A549 (cell line): ENCODE measurements at regions not wholly inside any gene's neighbourhood (a gene's known extent, or its start where the extent isn't known, plus 50 kb on each side); places are given as distances from the start of the nearest gene placed in this dataset.

Experiments
- ATAC-seq, 2 experiments: fragments of 200-7000 bp in 1 of 2; fragments of >200 bp in 1 of 2; cut with Nextera tagmentation in 1 of 2; cut with Tn5 transposase in 1 of 2; 3 replicates each; pipeline versions ENCODE4 v1.8.0 to v1.9.1; 2018 to 2020; ENCODE audit warnings: mild to moderate bottlenecking in 1 of 2, moderate library complexity in 1 of 2
- CTCF ChIA-PET: fragments of 300-600 bp; sonication (Branson Sonifier 250); formaldehyde crosslinking; extraction: SDS; loops from one replicate; lab custom pipeline; 2021; ENCODE audit warnings: antibody characterized with exemption, inconsistent platforms; lab: Yijun Ruan, JAX
- POLR2A ChIA-PET: fragments of 350-600 bp; formaldehyde crosslinking; extraction: SDS; loops from one replicate; lab custom pipeline; 2021; ENCODE audit warnings: antibody characterized with exemption, inconsistent platforms; lab: Yijun Ruan, JAX
- DNase-seq, 2 experiments: peaks; one replicate each; pipeline versions ENCODE4 v3.0.0 to v3.0.0-alpha.2; 2011 to 2016; ENCODE audit warnings: low read depth in 1 of 2, low spot score in 1 of 2
- FAIRE-seq: peaks from 2 replicates; lab custom pipeline; 2011; peaks lifted over from hg19 to GRCh38; lab: Jason Lieb, UNC
- H3K27ac ChIP-seq, 2 experiments: fragments of >200 bp; sonication (Bioruptor Twin); formaldehyde crosslinking; 3 replicates each; pipeline ENCODE4 v1.5.1; 2016 to 2017
- H3K4me1 ChIP-seq: fragments of >200 bp; sonication (Bioruptor Twin); formaldehyde crosslinking; 3 replicates; pipeline ENCODE4 v1.6.1; 2016
- H3K4me2 ChIP-seq: fragments of >200 bp; sonication (Bioruptor Twin); formaldehyde crosslinking; 3 replicates; pipeline ENCODE4 v1.6.1; 2016
- H3K4me3 ChIP-seq: fragments of >200 bp; sonication (Bioruptor Twin); formaldehyde crosslinking; 3 replicates; pipeline ENCODE4 v1.5.1; 2016
- H3K9me3 ChIP-seq: fragments of >200 bp; sonication (Bioruptor Twin); formaldehyde crosslinking; 3 replicates; pipeline ENCODE4 v1.6.1; 2016
- CHD4 ChIP-seq: fragments of 200-600 bp; sonication (generic); IDR thresholded peaks from 2 replicates; pipeline ENCODE4 v1.6.1; 2016; ENCODE audit warnings: antibody characterized with exemption, mild to moderate bottlenecking, borderline replicate concordance
- EHF ChIP-seq: fragments of 250-450 bp; sonication (Bioruptor Pico); IDR thresholded peaks from 2 replicates; pipeline ENCODE4 v1.5.0; 2020; ENCODE audit warnings: mild to moderate bottlenecking
- EHMT2 ChIP-seq: fragments of 200-600 bp; sonication (generic); IDR thresholded peaks from 2 replicates; pipeline ENCODE4 v1.6.1; 2016; ENCODE audit warnings: antibody characterized with exemption, low read depth, mild to moderate bottlenecking, moderate library complexity
- ESRRA ChIP-seq: fragments of 150-350 bp; IDR thresholded peaks from 2 replicates; pipeline ENCODE4 v1.6.1; 2014; ENCODE audit warnings: mild to moderate bottlenecking, low read length, borderline replicate concordance
- FOSB ChIP-seq: fragments of 250-450 bp; sonication (Bioruptor Pico); IDR thresholded peaks from 2 replicates; pipeline ENCODE4 v1.5.0; 2020; ENCODE audit warnings: mild to moderate bottlenecking, moderate library complexity
- FOSL2 ChIP-seq, 2 experiments: fragments of 450-650 bp in 1 of 2; fragments of >200 bp in 1 of 2; sonication (Bioruptor Twin) in 1 of 2; formaldehyde crosslinking; IDR thresholded peaks; 2 replicates each; pipeline versions ENCODE4 v1.5.0 to v1.6.1; 2016 to 2020; ENCODE audit warnings: mild to moderate bottlenecking in 1 of 2, moderate library complexity in 1 of 2
- HEYL ChIP-seq: fragments of 250-450 bp; sonication (Bioruptor Pico); IDR thresholded peaks from 2 replicates; pipeline ENCODE4 v1.8.0; 2021; ENCODE audit warnings: mild to moderate bottlenecking, moderate library complexity
- HOXB13 ChIP-seq: fragments of 250-450 bp; sonication (Bioruptor Pico); IDR thresholded peaks from 2 replicates; pipeline ENCODE4 v1.5.0; 2020; ENCODE audit warnings: low read depth, mild to moderate bottlenecking, moderate library complexity
- HOXB5 ChIP-seq: fragments of 250-450 bp; sonication (Bioruptor Pico); IDR thresholded peaks from 2 replicates; pipeline ENCODE4 v1.5.0; 2020; ENCODE audit warnings: mild to moderate bottlenecking, moderate library complexity
- PHF8 ChIP-seq: fragments of 200-600 bp; sonication (generic); IDR thresholded peaks from 2 replicates; pipeline ENCODE4 v1.6.1; 2016; ENCODE audit warnings: low read depth, mild to moderate bottlenecking, antibody characterized with exemption, moderate library complexity, borderline replicate concordance
- POLR2A ChIP-seq: IDR thresholded peaks from 2 replicates; pipeline ENCODE4 v1.6.1; 2012; ENCODE audit warnings: mild to moderate bottlenecking, low read length
- RAD21 ChIP-seq, 2 experiments: fragments of >200 bp in 1 of 2; sonication (Bioruptor Twin) in 1 of 2; formaldehyde crosslinking in 1 of 2; IDR thresholded peaks in 1 of 2; conservative IDR thresholded peaks in 1 of 2; 2 replicates in 1 of 2; 3 replicates in 1 of 2; pipeline ENCODE4 v1.6.1; 2012 to 2018; ENCODE audit warnings: inconsistent platforms in 1 of 2
- SMC3 ChIP-seq: fragments of >200 bp; sonication (Bioruptor Twin); formaldehyde crosslinking; IDR thresholded peaks from 3 replicates; pipeline ENCODE4 v1.6.1; 2018; ENCODE audit warnings: inconsistent platforms
- SREBF2 ChIP-seq: fragments of 450-650 bp; IDR thresholded peaks from 2 replicates; pipeline ENCODE4 v1.6.1; 2014; ENCODE audit warnings: mild to moderate bottlenecking, moderate library complexity
- ZC3H11A ChIP-seq: fragments of 450-650 bp; IDR thresholded peaks from 2 replicates; pipeline ENCODE4 v1.6.1; 2014; ENCODE audit warnings: antibody characterized with exemption, mild to moderate bottlenecking
- ZFP36 ChIP-seq: fragments of 450-650 bp; IDR thresholded peaks from 2 replicates; pipeline ENCODE4 v1.6.1; 2014; ENCODE audit warnings: borderline replicate concordance; ENCODE audit not compliant: partially characterized antibody
- WGBS: methylation state at CpG from one replicate; pipeline ENCODE4 v1.1.6; 2017; ENCODE audit errors: missing lambda C conversion rate; 5-methylcytosine and 5-hydroxymethylcytosine counted together
- TF ChIP-seq, protein P1 (sequence below): IDR thresholded peaks from 2 replicates; pipeline ENCODE4 v1.6.1; 2012; ENCODE audit warnings: low read depth, borderline replicate concordance
- TF ChIP-seq, protein P2 (sequence below): fragments of >200 bp; sonication (Bioruptor Twin); formaldehyde crosslinking; IDR thresholded peaks from 2 replicates; pipeline ENCODE4 v1.6.1; 2016
- TF ChIP-seq, protein P3 (sequence below): IDR thresholded peaks from 2 replicates; pipeline ENCODE4 v1.6.1; 2012
- TF ChIP-seq, protein P4 (sequence below): fragments of >200 bp; sonication (Bioruptor Twin); formaldehyde crosslinking; IDR thresholded peaks from 3 replicates; pipeline ENCODE4 v1.5.1; 2016
- TF ChIP-seq, protein P5 (sequence below): fragments of 200-600 bp; sonication (generic); IDR thresholded peaks from 2 replicates; pipeline ENCODE4 v1.6.1; 2016; ENCODE audit warnings: antibody characterized with exemption, mild to moderate bottlenecking, moderate library complexity
- TF ChIP-seq, protein P6 (sequence below): fragments of 150-350 bp; IDR thresholded peaks from 2 replicates; pipeline ENCODE4 v1.6.1; 2014; ENCODE audit warnings: low read depth, mild to moderate bottlenecking, low read length

DNA sequence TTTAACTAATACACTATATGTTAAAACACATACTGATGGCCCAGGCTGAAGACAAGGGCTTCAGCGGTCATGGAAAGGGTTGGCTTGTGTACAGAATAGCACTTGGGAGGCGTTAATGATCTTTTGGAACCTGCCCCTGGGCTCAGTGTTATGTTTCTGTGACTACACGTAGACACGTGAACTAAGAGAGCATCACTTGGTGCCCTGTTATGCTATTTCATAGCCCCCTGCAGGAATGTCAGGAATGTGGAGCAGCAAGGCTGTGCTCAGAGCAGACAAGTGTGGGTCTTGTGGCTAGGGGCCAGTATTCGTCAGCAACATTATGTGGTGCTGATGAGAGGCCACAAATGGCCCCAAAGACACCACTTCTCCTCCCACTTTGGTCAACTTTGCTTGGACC, 132.4 kb downstream of the MAP3K21 start:
- no peak overlapping the region for H3K4me2 ChIP-seq
- H3K27ac ChIP-seq = no peak overlapping the region
- FAIRE-seq = no peak
- no peak for TF ChIP-seq HOXB13 (CRISPR knock-in tag)
- no peak for TF ChIP-seq ESRRA
- TF ChIP-seq FOSL2 (IDR thresholded peaks at IDR 0.05) = no peak
- TF ChIP-seq FOSL2 (CRISPR knock-in tag; IDR thresholded peaks at IDR 0.05) = no peak
- no peak for TF ChIP-seq POLR2A
- TF ChIP-seq CHD4 = no peak
- no peak for TF ChIP-seq PHF8
- no peak for TF ChIP-seq FOSB (CRISPR knock-in tag)
- no peak for TF ChIP-seq HOXB5 (CRISPR knock-in tag)
- TF ChIP-seq ZC3H11A = no peak
- no peak for TF ChIP-seq RAD21 (conservative IDR thresholded peaks at IDR 0.05 in 1 of 2, IDR thresholded peaks at IDR 0.05 in 1 of 2)
- no peak for TF ChIP-seq EHF (CRISPR knock-in tag)
- TF ChIP-seq HEYL (CRISPR knock-in tag) = no peak
- no peak for TF ChIP-seq ZFP36
- TF ChIP-seq, protein P1, sequence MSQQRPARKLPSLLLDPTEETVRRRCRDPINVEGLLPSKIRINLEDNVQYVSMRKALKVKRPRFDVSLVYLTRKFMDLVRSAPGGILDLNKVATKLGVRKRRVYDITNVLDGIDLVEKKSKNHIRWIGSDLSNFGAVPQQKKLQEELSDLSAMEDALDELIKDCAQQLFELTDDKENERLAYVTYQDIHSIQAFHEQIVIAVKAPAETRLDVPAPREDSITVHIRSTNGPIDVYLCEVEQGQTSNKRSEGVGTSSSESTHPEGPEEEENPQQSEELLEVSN = no peak
- TF ChIP-seq SREBF2 = no peak
- ATAC-seq = no peak
- H3K4me1 ChIP-seq = no peaks in the 10 kb centered on the region
- no peak for DNase-seq
- 77% methylated on average over 5 of the region's 5 CpGs for whole genome bisulfite sequencing
- ChIA-PET CTCF (interaction anchor here (1.6 kb wide), 1 partner anchor 19 kb away, joined by 5 read pairs; no protein-coding TSS in a partner anchor), POLR2A (no interaction called here)
- H3K4me3 ChIP-seq = no peak overlapping the region
- H3K9me3 ChIP-seq = peaks cover under 1% of the 10 kb centered on the region; the same call in 1 of the 3 replicates

DNA sequence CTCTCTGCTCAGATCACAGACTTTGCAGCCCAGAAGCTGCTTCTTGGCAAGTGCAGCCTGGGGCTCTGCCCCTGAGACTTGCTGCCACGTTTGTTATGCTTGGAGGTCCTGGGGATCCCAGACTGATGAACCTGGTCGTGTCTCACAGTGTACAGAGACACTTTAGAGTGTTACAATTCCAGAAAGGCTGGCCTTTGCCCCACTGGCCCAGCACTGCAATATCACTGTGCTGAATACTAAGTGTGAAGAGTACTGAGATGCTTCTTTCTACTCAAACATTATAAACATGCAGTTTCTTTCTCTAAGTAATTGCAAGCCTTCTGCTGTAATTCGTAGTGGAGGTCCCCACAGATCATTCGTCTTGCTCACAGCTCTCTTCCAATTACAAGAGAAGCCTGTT, 133.2 kb downstream of the MAP3K21 start:
- H3K4me2 ChIP-seq = no peak overlapping the region
- ATAC-seq (no peak), DNase-seq (no peak)
- no peak overlapping the region for H3K4me3 ChIP-seq
- no peak overlapping the region for H3K27ac ChIP-seq
- CTCF ChIA-PET = interaction anchor here (1.6 kb wide), 1 partner anchor 20 kb away, joined by 5 read pairs; no protein-coding TSS in a partner anchor
- no peaks in the 10 kb centered on the region for H3K4me1 ChIP-seq
- WGBS = 39% methylated on average over 4 of the region's 4 CpGs
- POLR2A ChIA-PET = no interaction called here
- no peak for TF ChIP-seq ZFP36
- no peak for TF ChIP-seq POLR2A
- no peak for TF ChIP-seq EHMT2
- no peak for TF ChIP-seq FOSL2 (IDR thresholded peaks at IDR 0.05)
- TF ChIP-seq FOSL2 (CRISPR knock-in tag; IDR thresholded peaks at IDR 0.05) = no peak
- TF ChIP-seq, protein P2, sequence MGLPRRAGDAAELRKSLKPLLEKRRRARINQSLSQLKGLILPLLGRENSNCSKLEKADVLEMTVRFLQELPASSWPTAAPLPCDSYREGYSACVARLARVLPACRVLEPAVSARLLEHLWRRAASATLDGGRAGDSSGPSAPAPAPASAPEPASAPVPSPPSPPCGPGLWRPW = no peak
- no peak for TF ChIP-seq SMC3
- TF ChIP-seq, protein P3, sequence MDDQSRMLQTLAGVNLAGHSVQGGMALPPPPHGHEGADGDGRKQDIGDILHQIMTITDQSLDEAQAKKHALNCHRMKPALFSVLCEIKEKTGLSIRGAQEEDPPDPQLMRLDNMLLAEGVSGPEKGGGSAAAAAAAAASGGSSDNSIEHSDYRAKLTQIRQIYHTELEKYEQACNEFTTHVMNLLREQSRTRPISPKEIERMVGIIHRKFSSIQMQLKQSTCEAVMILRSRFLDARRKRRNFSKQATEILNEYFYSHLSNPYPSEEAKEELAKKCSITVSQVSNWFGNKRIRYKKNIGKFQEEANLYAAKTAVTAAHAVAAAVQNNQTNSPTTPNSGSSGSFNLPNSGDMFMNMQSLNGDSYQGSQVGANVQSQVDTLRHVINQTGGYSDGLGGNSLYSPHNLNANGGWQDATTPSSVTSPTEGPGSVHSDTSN = no peak
- TF ChIP-seq, all 56 proteins: peak for 0
- H3K9me3 ChIP-seq = peaks cover 6% of the 10 kb centered on the region; the same call in 2 of the 3 replicates
- no peak for FAIRE-seq

DNA sequence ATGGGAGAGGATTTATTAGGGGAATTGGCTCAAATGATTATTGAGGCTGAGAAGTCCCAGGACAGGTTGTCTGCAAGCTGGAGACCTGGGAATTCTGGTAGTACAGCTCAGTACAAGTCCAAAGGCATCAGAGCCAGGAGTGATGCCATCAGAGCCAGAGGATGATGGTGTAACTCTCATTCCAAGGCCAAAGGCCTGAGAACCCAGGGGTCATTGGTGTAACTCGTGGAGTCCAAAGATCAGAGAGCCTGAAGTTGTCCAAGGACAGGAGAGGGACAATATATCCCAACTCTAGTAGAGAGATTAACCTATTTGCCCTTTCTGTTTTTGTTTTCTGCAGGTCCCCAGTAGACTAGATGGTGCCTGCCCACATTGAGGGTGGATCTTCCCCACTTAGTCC, 134.3 kb downstream of the MAP3K21 start:
- H3K4me1 ChIP-seq = no peaks in the 10 kb centered on the region
- no peak overlapping the region for H3K4me2 ChIP-seq
- H3K27ac ChIP-seq = no peak overlapping the region
- FAIRE-seq (no peak), ATAC-seq (no peak), DNase-seq (no peak)
- H3K9me3 ChIP-seq = peaks cover 8% of the 10 kb centered on the region; the same call in 2 of the 3 replicates
- ChIA-PET POLR2A (no interaction called here), CTCF (interaction anchor here (1.6 to 2.2 kb wide), 2 partner anchors 21 kb away, joined by 5 to 13 read pairs; no protein-coding TSS in a partner anchor)
- TF ChIP-seq, protein P4, sequence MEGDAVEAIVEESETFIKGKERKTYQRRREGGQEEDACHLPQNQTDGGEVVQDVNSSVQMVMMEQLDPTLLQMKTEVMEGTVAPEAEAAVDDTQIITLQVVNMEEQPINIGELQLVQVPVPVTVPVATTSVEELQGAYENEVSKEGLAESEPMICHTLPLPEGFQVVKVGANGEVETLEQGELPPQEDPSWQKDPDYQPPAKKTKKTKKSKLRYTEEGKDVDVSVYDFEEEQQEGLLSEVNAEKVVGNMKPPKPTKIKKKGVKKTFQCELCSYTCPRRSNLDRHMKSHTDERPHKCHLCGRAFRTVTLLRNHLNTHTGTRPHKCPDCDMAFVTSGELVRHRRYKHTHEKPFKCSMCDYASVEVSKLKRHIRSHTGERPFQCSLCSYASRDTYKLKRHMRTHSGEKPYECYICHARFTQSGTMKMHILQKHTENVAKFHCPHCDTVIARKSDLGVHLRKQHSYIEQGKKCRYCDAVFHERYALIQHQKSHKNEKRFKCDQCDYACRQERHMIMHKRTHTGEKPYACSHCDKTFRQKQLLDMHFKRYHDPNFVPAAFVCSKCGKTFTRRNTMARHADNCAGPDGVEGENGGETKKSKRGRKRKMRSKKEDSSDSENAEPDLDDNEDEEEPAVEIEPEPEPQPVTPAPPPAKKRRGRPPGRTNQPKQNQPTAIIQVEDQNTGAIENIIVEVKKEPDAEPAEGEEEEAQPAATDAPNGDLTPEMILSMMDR = no peak
- TF ChIP-seq, protein P5, sequence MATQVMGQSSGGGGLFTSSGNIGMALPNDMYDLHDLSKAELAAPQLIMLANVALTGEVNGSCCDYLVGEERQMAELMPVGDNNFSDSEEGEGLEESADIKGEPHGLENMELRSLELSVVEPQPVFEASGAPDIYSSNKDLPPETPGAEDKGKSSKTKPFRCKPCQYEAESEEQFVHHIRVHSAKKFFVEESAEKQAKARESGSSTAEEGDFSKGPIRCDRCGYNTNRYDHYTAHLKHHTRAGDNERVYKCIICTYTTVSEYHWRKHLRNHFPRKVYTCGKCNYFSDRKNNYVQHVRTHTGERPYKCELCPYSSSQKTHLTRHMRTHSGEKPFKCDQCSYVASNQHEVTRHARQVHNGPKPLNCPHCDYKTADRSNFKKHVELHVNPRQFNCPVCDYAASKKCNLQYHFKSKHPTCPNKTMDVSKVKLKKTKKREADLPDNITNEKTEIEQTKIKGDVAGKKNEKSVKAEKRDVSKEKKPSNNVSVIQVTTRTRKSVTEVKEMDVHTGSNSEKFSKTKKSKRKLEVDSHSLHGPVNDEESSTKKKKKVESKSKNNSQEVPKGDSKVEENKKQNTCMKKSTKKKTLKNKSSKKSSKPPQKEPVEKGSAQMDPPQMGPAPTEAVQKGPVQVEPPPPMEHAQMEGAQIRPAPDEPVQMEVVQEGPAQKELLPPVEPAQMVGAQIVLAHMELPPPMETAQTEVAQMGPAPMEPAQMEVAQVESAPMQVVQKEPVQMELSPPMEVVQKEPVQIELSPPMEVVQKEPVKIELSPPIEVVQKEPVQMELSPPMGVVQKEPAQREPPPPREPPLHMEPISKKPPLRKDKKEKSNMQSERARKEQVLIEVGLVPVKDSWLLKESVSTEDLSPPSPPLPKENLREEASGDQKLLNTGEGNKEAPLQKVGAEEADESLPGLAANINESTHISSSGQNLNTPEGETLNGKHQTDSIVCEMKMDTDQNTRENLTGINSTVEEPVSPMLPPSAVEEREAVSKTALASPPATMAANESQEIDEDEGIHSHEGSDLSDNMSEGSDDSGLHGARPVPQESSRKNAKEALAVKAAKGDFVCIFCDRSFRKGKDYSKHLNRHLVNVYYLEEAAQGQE = no peak
- no peak for TF ChIP-seq RAD21 (conservative IDR thresholded peaks at IDR 0.05 in 1 of 2, IDR thresholded peaks at IDR 0.05 in 1 of 2)
- TF ChIP-seq, protein P6, sequence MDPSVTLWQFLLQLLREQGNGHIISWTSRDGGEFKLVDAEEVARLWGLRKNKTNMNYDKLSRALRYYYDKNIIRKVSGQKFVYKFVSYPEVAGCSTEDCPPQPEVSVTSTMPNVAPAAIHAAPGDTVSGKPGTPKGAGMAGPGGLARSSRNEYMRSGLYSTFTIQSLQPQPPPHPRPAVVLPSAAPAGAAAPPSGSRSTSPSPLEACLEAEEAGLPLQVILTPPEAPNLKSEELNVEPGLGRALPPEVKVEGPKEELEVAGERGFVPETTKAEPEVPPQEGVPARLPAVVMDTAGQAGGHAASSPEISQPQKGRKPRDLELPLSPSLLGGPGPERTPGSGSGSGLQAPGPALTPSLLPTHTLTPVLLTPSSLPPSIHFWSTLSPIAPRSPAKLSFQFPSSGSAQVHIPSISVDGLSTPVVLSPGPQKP = no peak
- no peak for TF ChIP-seq SMC3
- no peak overlapping the region for H3K4me3 ChIP-seq
- 4% methylated on average over 1 of the region's 1 CpG for WGBS
